ENCODE measurements at regions not wholly inside any gene's neighbourhood (a gene's known extent, or its start where the extent isn't known, plus 50 kb on each side); places are given as distances from the start of the nearest gene placed in this dataset.
A peak's percentile ranks its signal among the peaks of the same experiment; 100 is the strongest.

DNA sequence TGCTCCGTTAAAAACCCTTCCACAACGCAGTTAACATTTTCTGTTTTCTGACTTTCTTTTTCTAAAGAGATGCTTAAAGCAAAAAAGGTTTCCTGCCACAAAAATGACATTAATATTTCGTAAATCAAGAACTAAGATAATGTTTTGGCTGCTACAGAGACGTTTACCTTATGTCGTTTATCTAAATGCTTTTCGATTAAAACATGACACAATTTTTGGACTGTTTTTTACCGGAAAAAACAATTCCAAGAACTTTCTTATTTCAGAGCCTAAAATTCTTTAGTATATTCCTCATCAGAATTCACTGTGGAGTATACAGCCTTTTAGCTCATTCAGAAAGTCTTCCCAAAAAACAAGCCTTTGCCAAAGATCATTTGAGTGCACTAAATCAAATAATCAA is 278.0 kb upstream of the TCF4 start:
- Histone ChIP-seq H3K4ac (ENCODE audit: low read depth, low read length) (no peak overlapping the region), H3K23ac (ENCODE audit: low read depth, low read length) (no peak overlapping the region), H2BK120ac (ENCODE audit: low read depth, low read length) (peak overlapping the region; percentile 68), H3K27me3 (ENCODE audit: control insufficient read depth, insufficient read depth, low read length) (no peaks in the 10 kb centered on the region), H4K20me1 (ENCODE audit: insufficient read depth, low read length) (no peaks in the 10 kb centered on the region), H2BK20ac (ENCODE audit: low read depth, low read length) (peak overlapping the region; percentile 54; the same call in 1 of the 2 replicates), H3K36me3 (ENCODE audit: control insufficient read depth, insufficient read depth, low read length) (no peaks in the 10 kb centered on the region), H3K9ac (ENCODE audit: low read depth, low read length) (no peak overlapping the region), H3K9me3 (ENCODE audit: control insufficient read depth, insufficient read depth, low read length) (no peaks in the 10 kb centered on the region), H3K9me1 (ENCODE audit: insufficient read depth, low read length) (peaks cover 10% of the 10 kb centered on the region; the same call in 1 of the 2 replicates), H3K14ac (replicated peaks; ENCODE audit: low read depth, low read length) (0 out of 2 replicates have a peak overlapping the region, but pooled peaks have one; percentile 43), H3K4me1 (ENCODE audit: control insufficient read depth, insufficient read depth, low read length) (peaks cover 9% of the 10 kb centered on the region; the same call in 1 of the 2 replicates), H3K4me3 (ENCODE audit: insufficient read depth, low read depth, low read length) (no peak overlapping the region), H4K8ac (ENCODE audit: low read depth in 2 of 2, low read length in 2 of 2) (peak overlapping the region in 1 of 2 experiments; percentile 24; a peak in 2 of 4 replicates), H2BK5ac (ENCODE audit: low read depth, low read length, poor library complexity, severe bottlenecking) (no peak overlapping the region), H2AFZ (replicated peaks; ENCODE audit: low read length, poor library complexity) (peak overlapping the region; percentile 75), H3K56ac (ENCODE audit: extremely low read depth, insufficient read depth, low read length) (no peak overlapping the region), H2BK15ac (ENCODE audit: low read depth, low read length) (peak overlapping the region; percentile 79; the same call in 1 of the 3 replicates), H2AK9ac (replicated peaks; ENCODE audit: low read depth, low read length, poor library complexity) (no peak overlapping the region), H4K5ac (ENCODE audit: low read depth, low read length) (peak overlapping the region; percentile 78; the same call in 1 of the 2 replicates), H3K4me2 (ENCODE audit: low read depth, low read length) (peak overlapping the region; percentile 60; the same call in 1 of the 2 replicates), H4K91ac (ENCODE audit: insufficient read depth, low read depth, low read length) (no peak overlapping the region), H3K79me1 (ENCODE audit: low read depth in 1 of 2, low read length in 2 of 2) (no peaks in the 10 kb centered on the region), H3K27ac (ENCODE audit: insufficient read depth, low read length) (no peak overlapping the region), H3K18ac (ENCODE audit: low read depth, low read length) (peak overlapping the region; percentile 77; the same call in 1 of the 2 replicates), H2AK5ac (ENCODE audit: low read depth, low read length) (peak overlapping the region; percentile 70; the same call in 1 of the 2 replicates)
- in situ Hi-C loops (cut with MboI; ENCODE audit: low sequenced_read_pairs) (no loop called here), dilution Hi-C loops (cut with HindIII; ENCODE audit: low sequenced_read_pairs, unreplicated experiment) (no loop called here), intact Hi-C loops (cut with micrococcal nuclease) (loop anchor here (5.0 to 10.0 kb wide), 3 partner anchors 71 to 711 kb away; no protein-coding TSS in a partner anchor)
- TF ChIP-seq POLR2A (IDR thresholded peaks at IDR 0.05; ENCODE audit: low read depth, low read length) (no peak), CHD1 (IDR thresholded peaks at IDR 0.05; ENCODE audit: low read depth, low read length) (no peak), MAFK (IDR thresholded peaks at IDR 0.05; ENCODE audit: low read depth, low read length) (no peak), FOS (IDR thresholded peaks at IDR 0.05; ENCODE audit: low read depth, low read length) (no peak), RAD21 (IDR thresholded peaks at IDR 0.05; ENCODE audit: low read length) (no peak), MXI1 (IDR thresholded peaks at IDR 0.05; ENCODE audit: borderline replicate concordance, low read depth, low read length) (no peak), NFE2L2 (IDR thresholded peaks at IDR 0.05; ENCODE audit: low read depth, low read length) (no peak)
- ATAC-seq (ENCODE audit: low read depth): no peak
- POLR2A ChIA-PET (ENCODE audit: unreplicated experiment): no interaction called here
- CTCF ChIA-PET: no interaction called here
- WGBS, 2 experiments (ENCODE audit: extremely low coverage in 2 of 2, insufficient read length in 1 of 2): 44% methylated on average over 4 of the region's 7 CpGs; no CpG with 5 or more reads in 1 of the 2 experiments
- no TSS peak for BruUV-seq (replicated peaks)
- DNase-seq: no peak

All from IMR-90 (cell line).